ENCODE measurements at regions not wholly inside any gene's neighbourhood (a gene's known extent, or its start where the extent isn't known, plus 50 kb on each side); places are given as distances from the start of the nearest gene placed in this dataset.

GRCh38 chr6:95285881-95286280 is 291.5 kb upstream of the MANEA start:
- Histone ChIP-seq H3K9me3 (no peaks in the 10 kb centered on the region), H3K27ac (no peak overlapping the region), H3K4me1 (no peaks in the 10 kb centered on the region), H3K4me3 (no peak overlapping the region), H3K27me3 (no peaks in the 10 kb centered on the region), H3K36me3 (no peaks in the 10 kb centered on the region)
- DNase-seq, result no peak
- TF ChIP-seq, protein P1, sequence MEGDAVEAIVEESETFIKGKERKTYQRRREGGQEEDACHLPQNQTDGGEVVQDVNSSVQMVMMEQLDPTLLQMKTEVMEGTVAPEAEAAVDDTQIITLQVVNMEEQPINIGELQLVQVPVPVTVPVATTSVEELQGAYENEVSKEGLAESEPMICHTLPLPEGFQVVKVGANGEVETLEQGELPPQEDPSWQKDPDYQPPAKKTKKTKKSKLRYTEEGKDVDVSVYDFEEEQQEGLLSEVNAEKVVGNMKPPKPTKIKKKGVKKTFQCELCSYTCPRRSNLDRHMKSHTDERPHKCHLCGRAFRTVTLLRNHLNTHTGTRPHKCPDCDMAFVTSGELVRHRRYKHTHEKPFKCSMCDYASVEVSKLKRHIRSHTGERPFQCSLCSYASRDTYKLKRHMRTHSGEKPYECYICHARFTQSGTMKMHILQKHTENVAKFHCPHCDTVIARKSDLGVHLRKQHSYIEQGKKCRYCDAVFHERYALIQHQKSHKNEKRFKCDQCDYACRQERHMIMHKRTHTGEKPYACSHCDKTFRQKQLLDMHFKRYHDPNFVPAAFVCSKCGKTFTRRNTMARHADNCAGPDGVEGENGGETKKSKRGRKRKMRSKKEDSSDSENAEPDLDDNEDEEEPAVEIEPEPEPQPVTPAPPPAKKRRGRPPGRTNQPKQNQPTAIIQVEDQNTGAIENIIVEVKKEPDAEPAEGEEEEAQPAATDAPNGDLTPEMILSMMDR (IDR thresholded peaks at IDR 0.05), result no peak
- no peak for TF ChIP-seq POLR2A (IDR thresholded peaks at IDR 0.05)

GRCh38 chr6:95286874-95287273 is 290.5 kb upstream of the MANEA start:
- Histone ChIP-seq H3K4me3 (no peak overlapping the region), H3K36me3 (no peaks in the 10 kb centered on the region), H3K27ac (no peak overlapping the region), H3K4me1 (no peaks in the 10 kb centered on the region), H3K9me3 (no peaks in the 10 kb centered on the region), H3K27me3 (no peaks in the 10 kb centered on the region)
- DNase-seq, result no peak
- TF ChIP-seq POLR2A (IDR thresholded peaks at IDR 0.05), result no peak
- TF ChIP-seq, protein P1 (IDR thresholded peaks at IDR 0.05), result no peak

GRCh38 chr6:95288251-95288650 is 289.1 kb upstream of the MANEA start:
- Histone ChIP-seq H3K4me1 (no peaks in the 10 kb centered on the region), H3K9me3 (no peaks in the 10 kb centered on the region), H3K27ac (no peak overlapping the region), H3K36me3 (no peaks in the 10 kb centered on the region), H3K27me3 (no peaks in the 10 kb centered on the region), H3K4me3 (no peak overlapping the region)
- DNase-seq, result no peak
- TF ChIP-seq POLR2A (IDR thresholded peaks at IDR 0.05), result no peak
- TF ChIP-seq, protein P1 (IDR thresholded peaks at IDR 0.05), result no peak

- Histone ChIP-seq H3K9me3 (no peaks in the 10 kb centered on the region), H3K4me1 (no peaks in the 10 kb centered on the region), H3K27me3 (no peaks in the 10 kb centered on the region), H3K4me3 (no peak overlapping the region), H3K27ac (no peak overlapping the region), H3K36me3 (no peaks in the 10 kb centered on the region)
- no peak for DNase-seq
- TF ChIP-seq, protein P1 (IDR thresholded peaks at IDR 0.05), result no peak
- TF ChIP-seq POLR2A (IDR thresholded peaks at IDR 0.05), result no peak
Observed at GRCh38 chr6:95292011-95292410, 285.3 kb upstream of the MANEA start.

DNA sequence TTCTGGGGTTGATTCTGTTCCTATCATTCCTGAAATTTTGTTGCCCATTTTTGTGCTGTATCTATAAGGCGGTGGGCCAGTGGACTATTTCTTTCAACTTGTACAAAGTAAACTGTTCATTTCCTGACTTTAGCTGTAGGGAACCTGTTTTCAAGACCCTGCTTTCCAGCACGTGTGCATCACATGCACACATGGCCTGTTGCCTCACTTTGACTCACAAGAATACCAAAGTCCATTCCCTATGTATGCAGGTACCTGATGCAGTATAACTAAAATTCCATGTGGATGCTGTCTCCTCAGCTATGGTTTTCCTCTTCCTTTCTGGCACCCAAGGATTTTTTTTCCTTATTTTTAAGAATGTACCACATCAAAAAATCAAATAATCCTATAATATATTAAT is 284.1 kb upstream of the MANEA start:
- TF ChIP-seq, protein P1 (IDR thresholded peaks at IDR 0.05), result no peak
- no peak for TF ChIP-seq POLR2A (IDR thresholded peaks at IDR 0.05)
- H3K9me3 ChIP-seq, result no peaks in the 10 kb centered on the region
- no peak overlapping the region for H3K27ac ChIP-seq
- no peaks in the 10 kb centered on the region for H3K27me3 ChIP-seq
- no peaks in the 10 kb centered on the region for H3K36me3 ChIP-seq
- no peak overlapping the region for H3K4me3 ChIP-seq
- no peak for DNase-seq
- no peaks in the 10 kb centered on the region for H3K4me1 ChIP-seq

- TF ChIP-seq, protein P1 (IDR thresholded peaks at IDR 0.05), result no peak
- TF ChIP-seq POLR2A (IDR thresholded peaks at IDR 0.05), result no peak
- no peaks in the 10 kb centered on the region for H3K9me3 ChIP-seq
- no peaks in the 10 kb centered on the region for H3K4me1 ChIP-seq
- H3K36me3 ChIP-seq, result no peaks in the 10 kb centered on the region
- H3K4me3 ChIP-seq, result no peak overlapping the region
- no peaks in the 10 kb centered on the region for H3K27me3 ChIP-seq
- no peak for DNase-seq
- no peak overlapping the region for H3K27ac ChIP-seq
Observed at GRCh38 chr6:95294043-95294442, 283.3 kb upstream of the MANEA start.
